ENCODE measurements at regions not wholly inside any gene's neighbourhood (a gene's known extent, or its start where the extent isn't known, plus 50 kb on each side); places are given as distances from the start of the nearest gene placed in this dataset.

DNA sequence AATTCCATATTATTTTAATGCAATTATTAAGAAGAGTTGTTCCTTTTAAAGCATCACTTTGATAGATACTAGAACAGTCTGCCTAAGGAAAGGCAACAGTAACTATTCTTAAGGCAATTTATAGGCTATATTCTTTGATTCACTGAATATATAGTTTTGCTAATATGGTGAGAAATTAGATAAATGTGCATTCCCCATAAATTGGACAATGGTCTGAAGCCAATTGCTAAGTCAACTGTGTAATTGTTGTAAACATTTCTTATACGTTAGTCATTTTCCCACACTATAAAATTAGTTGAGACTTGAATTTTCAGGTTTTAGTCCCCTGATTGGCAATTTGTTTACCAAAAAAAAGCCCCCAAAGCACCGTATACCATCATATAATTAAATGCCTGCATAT is 263.0 kb upstream of the NECTIN3 start:
- no peak for TF ChIP-seq POLR2AphosphoS5 (IDR thresholded peaks at IDR 0.05)
- no peak for TF ChIP-seq POLR2A (IDR thresholded peaks at IDR 0.05)
- TF ChIP-seq, protein P1, sequence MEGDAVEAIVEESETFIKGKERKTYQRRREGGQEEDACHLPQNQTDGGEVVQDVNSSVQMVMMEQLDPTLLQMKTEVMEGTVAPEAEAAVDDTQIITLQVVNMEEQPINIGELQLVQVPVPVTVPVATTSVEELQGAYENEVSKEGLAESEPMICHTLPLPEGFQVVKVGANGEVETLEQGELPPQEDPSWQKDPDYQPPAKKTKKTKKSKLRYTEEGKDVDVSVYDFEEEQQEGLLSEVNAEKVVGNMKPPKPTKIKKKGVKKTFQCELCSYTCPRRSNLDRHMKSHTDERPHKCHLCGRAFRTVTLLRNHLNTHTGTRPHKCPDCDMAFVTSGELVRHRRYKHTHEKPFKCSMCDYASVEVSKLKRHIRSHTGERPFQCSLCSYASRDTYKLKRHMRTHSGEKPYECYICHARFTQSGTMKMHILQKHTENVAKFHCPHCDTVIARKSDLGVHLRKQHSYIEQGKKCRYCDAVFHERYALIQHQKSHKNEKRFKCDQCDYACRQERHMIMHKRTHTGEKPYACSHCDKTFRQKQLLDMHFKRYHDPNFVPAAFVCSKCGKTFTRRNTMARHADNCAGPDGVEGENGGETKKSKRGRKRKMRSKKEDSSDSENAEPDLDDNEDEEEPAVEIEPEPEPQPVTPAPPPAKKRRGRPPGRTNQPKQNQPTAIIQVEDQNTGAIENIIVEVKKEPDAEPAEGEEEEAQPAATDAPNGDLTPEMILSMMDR (IDR thresholded peaks at IDR 0.05), result no peak

Data from prostate gland (tissue), 2 donors.